Esophagus muscularis mucosa (tissue), 3 donors: ENCODE measurements at regions not wholly inside any gene's neighbourhood (a gene's known extent, or its start where the extent isn't known, plus 50 kb on each side); places are given as distances from the start of the nearest gene placed in this dataset.

Experiments
- CTCF ChIP-seq, 3 experiments: fragments of 200-600 bp in 2 of 3; fragments of 450-650 bp in 1 of 3; sonication (generic) in 2 of 3; IDR thresholded peaks; one replicate each; pipeline ENCODE4 v1.5.1; 2017 to 2019; ENCODE audit warnings: antibody characterized with exemption in 3 of 3, mild to moderate bottlenecking in 2 of 3, moderate library complexity in 1 of 3
- POLR2A ChIP-seq: fragments of 450-650 bp; IDR thresholded peaks from one replicate; pipeline ENCODE4 v1.6.1; 2017; ENCODE audit warnings: antibody characterized with exemption, moderate library complexity, mild to moderate bottlenecking, low read depth

DNA sequence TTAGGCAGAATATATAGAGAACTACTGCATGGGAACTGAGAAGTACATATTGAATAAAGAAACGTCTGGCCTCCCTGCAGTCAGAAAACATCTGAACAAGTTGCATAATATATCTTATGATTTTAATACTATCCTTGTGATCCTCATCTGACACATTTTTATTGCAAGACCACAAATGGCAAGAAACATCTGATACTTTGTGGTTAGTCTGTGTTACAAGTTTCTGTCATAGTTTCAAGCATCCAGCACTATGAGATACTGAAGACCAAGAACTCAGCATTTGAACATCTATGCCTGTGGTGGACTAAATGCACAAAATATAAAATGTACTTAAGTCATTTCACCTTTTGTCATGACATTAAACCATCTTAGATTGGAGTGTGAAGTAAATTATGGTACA lies 1175.8 kb upstream of the MIR17HG start:
- TF ChIP-seq CTCF (IDR thresholded peaks at IDR 0.05) (no peak), POLR2A (no peak)
